GM19035 (cell line): ENCODE measurements at regions not wholly inside any gene's neighbourhood (a gene's known extent, or its start where the extent isn't known, plus 50 kb on each side); places are given as distances from the start of the nearest gene placed in this dataset.
A peak's percentile ranks its signal among the peaks of the same experiment; 100 is the strongest.

Source experiments
- ATAC-seq: cut with Tn5 transposase; IDR thresholded peaks from one replicate; pipeline ENCODE4 v1.9.1; 2021; ENCODE audit not compliant: unreplicated experiment

- no peak for ATAC-seq
Observed at GRCh38 chr3:59153648-59154047, 103.8 kb upstream of the CFAP20DC start.

GRCh38 chr3:59152943-59153342 lies 103.1 kb upstream of the CFAP20DC start:
- no peak for ATAC-seq

GRCh38 chr3:59150039-59150438 lies 100.2 kb upstream of the CFAP20DC start:
- ATAC-seq = no peak

- no peak for ATAC-seq
Observed at GRCh38 chr3:59149166-59149565, 99.3 kb upstream of the CFAP20DC start.

GRCh38 chr3:59143447-59143846 lies 93.6 kb upstream of the CFAP20DC start:
- ATAC-seq = no peak

- ATAC-seq = no peak
Observed at GRCh38 chr3:59142556-59142955, 92.7 kb upstream of the CFAP20DC start.

- no peak for ATAC-seq
Observed at GRCh38 chr3:59138966-59139365, 89.1 kb upstream of the CFAP20DC start.

- ATAC-seq = no peak
Observed at GRCh38 chr3:59137415-59137814, 87.6 kb upstream of the CFAP20DC start.

- ATAC-seq = no peak
Observed at GRCh38 chr3:59136081-59136480, 86.3 kb upstream of the CFAP20DC start.

- ATAC-seq = no peak
Observed at GRCh38 chr3:59135096-59135495, 85.3 kb upstream of the CFAP20DC start.

- ATAC-seq = no peak
Observed at GRCh38 chr3:59133311-59133710, 83.5 kb upstream of the CFAP20DC start.

- ATAC-seq = no peak
Observed at GRCh38 chr3:59131016-59131766, 81.4 kb upstream of the CFAP20DC start.

- ATAC-seq = no peak
Observed at GRCh38 chr3:59128685-59129084, 78.9 kb upstream of the CFAP20DC start.

GRCh38 chr3:59127071-59127470 lies 77.2 kb upstream of the CFAP20DC start:
- ATAC-seq = no peak

- ATAC-seq = no peak
Observed at GRCh38 chr3:59126446-59126845, 76.6 kb upstream of the CFAP20DC start.

GRCh38 chr3:59121346-59122144 lies 71.7 kb upstream of the CFAP20DC start:
- no peak for ATAC-seq

GRCh38 chr3:59118928-59119327 lies 69.1 kb upstream of the CFAP20DC start:
- ATAC-seq = no peak

- ATAC-seq = no peak
Observed at GRCh38 chr3:59117396-59117795, 67.6 kb upstream of the CFAP20DC start.

- ATAC-seq = peak; percentile 33
Observed at GRCh38 chr3:59116233-59116537, 66.4 kb upstream of the CFAP20DC start.

GRCh38 chr3:59115364-59116232 lies 65.8 kb upstream of the CFAP20DC start:
- peak; percentile 68 for ATAC-seq
